Adrenal gland (tissue), 9 donors: ENCODE measurements at regions not wholly inside any gene's neighbourhood (a gene's known extent, or its start where the extent isn't known, plus 50 kb on each side); places are given as distances from the start of the nearest gene placed in this dataset.
A peak's percentile ranks its signal among the peaks of the same experiment; 100 is the strongest.

ENCODE experiments used
- DNase-seq, 7 donors: peaks; one replicate each; pipeline ENCODE4 v3.0.0-alpha.2; 2019 to 2020
- H3K27ac ChIP-seq, 5 donors: fragments of 200-600 bp; sonication (generic) in 4 of 5; 1 replicate in 3 of 5; 2 replicates in 2 of 5; pipeline versions ENCODE4 v1.5.1 to v1.8.0; 2016 to 2020; ENCODE audit warnings: mild to moderate bottlenecking in 1 of 5
- H3K27me3 ChIP-seq: fragments of 200-600 bp; 2 replicates; pipeline ENCODE4 v1.8.0; 2021
- H3K36me3 ChIP-seq, 2 donors: fragments of 200-600 bp; replicated peaks in 1 of 2; 1 replicate in 1 of 2; 2 replicates in 1 of 2; pipeline versions ENCODE4 v1.5.1 to v1.8.0; 2018 to 2022
- H3K4me1 ChIP-seq, 2 donors: fragments of 200-600 bp; replicated peaks in 1 of 2; 1 replicate in 1 of 2; 2 replicates in 1 of 2; pipeline versions ENCODE4 v1.5.1 to v1.8.0; 2018 to 2021
- H3K4me3 ChIP-seq, 4 donors: fragments of 200-600 bp; sonication (generic) in 3 of 4; one replicate each; pipeline ENCODE4 v1.5.1; 2016 to 2018
- H3K9me3 ChIP-seq, 3 donors: fragments of 200-600 bp; sonication (generic) in 1 of 3; replicated peaks in 1 of 3; 1 replicate in 2 of 3; 2 replicates in 1 of 3; pipeline versions ENCODE4 v1.5.1 to v1.8.0; 2016 to 2021
- CTCF ChIP-seq, 6 experiments: fragments of 450-650 bp in 4 of 6; fragments of 200-600 bp in 2 of 6; sonication (generic) in 1 of 6; IDR thresholded peaks; 1 replicate in 5 of 6; 2 replicates in 1 of 6; pipeline versions ENCODE4 v1.5.1 to v1.8.0; 2016 to 2021; ENCODE audit warnings: antibody characterized with exemption in 6 of 6, mild to moderate bottlenecking in 2 of 6, moderate library complexity in 1 of 6
- POLR2A ChIP-seq, 2 donors: fragments of 450-650 bp; IDR thresholded peaks; one replicate each; pipeline ENCODE4 v1.6.1; 2017; ENCODE audit warnings: antibody characterized with exemption in 2 of 2, mild to moderate bottlenecking in 2 of 2, moderate library complexity in 1 of 2
- WGBS, 4 donors: extraction: QIAGEN DNeasy Blood & Tissue Kit in 2 of 4; methylation state at CpG; one replicate each; pipeline versions ENCODE4 v1.1.5 to v1.1.7; 2013 to 2017; 5-methylcytosine and 5-hydroxymethylcytosine counted together
- intact Hi-C, 2 donors: fragments of 100-400 bp; cut with DNase I; formaldehyde crosslinking; loops; one replicate each; pipeline versions ENCODE4 v1.14.1 to v1.15.0; 2022 to 2023
- donor health status: healthy with polysubstance abuse.
- donor health status: Bipolar disorder and iron deficiency.
- donor health status: DM: yes; HTN: yes; CAD: no.
- donor health status: DM: no; HTN: no; CAD: no.
- donor health status: DM: no; HTN: no; CAD: no.

- Histone ChIP-seq H3K27me3 (no peaks in the 10 kb centered on the region), H3K9me3 (no peaks in the 10 kb centered on the region), H3K36me3 (no peaks in the 10 kb centered on the region), H3K4me1 (no peaks in the 10 kb centered on the region), H3K27ac (no peak overlapping the region), H3K4me3 (no peak overlapping the region)
- no peak for DNase-seq
- WGBS, 4 donors = 76 to 98% (median 84%) methylated on average over 2 of the region's 2 CpGs
- intact Hi-C loops = no loop called here
- TF ChIP-seq POLR2A (IDR thresholded peaks at IDR 0.05) = no peak
- no peak for TF ChIP-seq CTCF (IDR thresholded peaks at IDR 0.05)
Observed at GRCh38 chr10:32160864-32161263, 104.6 kb upstream of the KIF5B start.

GRCh38 chr10:32159264-32159663, 103.0 kb upstream of the KIF5B start:
- H3K4me3 ChIP-seq = no peak overlapping the region
- no peak for TF ChIP-seq POLR2A (IDR thresholded peaks at IDR 0.05)
- no peak for TF ChIP-seq CTCF (IDR thresholded peaks at IDR 0.05)
- no peak overlapping the region for H3K27ac ChIP-seq
- H3K4me1 ChIP-seq = no peaks in the 10 kb centered on the region
- WGBS, 4 donors = 82 to 93% (median 89%) methylated on average over 5 to 7 of the region's 7 CpGs
- no peak for DNase-seq
- H3K27me3 ChIP-seq = no peaks in the 10 kb centered on the region
- H3K36me3 ChIP-seq = no peaks in the 10 kb centered on the region
- H3K9me3 ChIP-seq = no peaks in the 10 kb centered on the region
- intact Hi-C loops = no loop called here

GRCh38 chr10:32156031-32156495, 99.8 kb upstream of the KIF5B start:
- Histone ChIP-seq H3K27ac (no peak overlapping the region), H3K9me3 (peaks cover 0 to 7% (median 0%) of the 10 kb centered on the region in 3 donors), H3K4me3 (no peak overlapping the region), H3K27me3 (no peaks in the 10 kb centered on the region), H3K4me1 (peaks cover 3 to 8% of the 10 kb centered on the region in 2 donors), H3K36me3 (no peaks in the 10 kb centered on the region)
- WGBS, 4 donors = 81 to 95% (median 93%) methylated on average over 4 of the region's 4 CpGs
- no peak for DNase-seq
- intact Hi-C loops = no loop called here
- TF ChIP-seq CTCF (IDR thresholded peaks at IDR 0.05) (no peak), POLR2A (IDR thresholded peaks at IDR 0.05) (no peak)

GRCh38 chr10:32155075-32155516, 98.9 kb upstream of the KIF5B start:
- peaks cover 0 to 7% (median 0%) of the 10 kb centered on the region in 3 donors for H3K9me3 ChIP-seq
- no peak for TF ChIP-seq CTCF (IDR thresholded peaks at IDR 0.05)
- no peak for TF ChIP-seq POLR2A (IDR thresholded peaks at IDR 0.05)
- H3K4me3 ChIP-seq = no peak overlapping the region
- peak in 1 of 7 donors; percentile 50 for DNase-seq
- H3K27ac ChIP-seq = peak overlapping the region in 2 of 5 donors; percentile 6 to 65
- intact Hi-C loops = no loop called here
- H3K4me1 ChIP-seq = peaks cover 13 to 17% of the 10 kb centered on the region in 2 donors
- 67 to 75% (median 70%) methylated on average over 2 of the region's 2 CpGs for WGBS, 4 donors
- no peaks in the 10 kb centered on the region for H3K36me3 ChIP-seq
- H3K27me3 ChIP-seq = no peaks in the 10 kb centered on the region
